Endothelial cell (in vitro differentiated cells): ENCODE measurements at regions not wholly inside any gene's neighbourhood (a gene's known extent, or its start where the extent isn't known, plus 50 kb on each side); places are given as distances from the start of the nearest gene placed in this dataset.

Experiments used
- DNase-seq: peaks from one replicate; pipeline ENCODE4 v3.0.0; 2021; ENCODE audit warnings: low spot score
- H3K27ac Mint-ChIP-seq: one replicate; pipeline ENCODE4 v1.8.0; 2021; ENCODE audit warnings: mixed read lengths, inconsistent platforms; ENCODE audit not compliant: unreplicated experiment
- H3K27me3 Mint-ChIP-seq: one replicate; pipeline ENCODE4 v1.8.0; 2021; ENCODE audit warnings: mild to moderate bottlenecking, moderate library complexity, mixed read lengths, inconsistent platforms; ENCODE audit not compliant: unreplicated experiment
- H3K36me3 Mint-ChIP-seq: one replicate; pipeline ENCODE4 v1.8.0; 2021; ENCODE audit warnings: mild to moderate bottlenecking, low read depth, mixed read lengths, inconsistent platforms; ENCODE audit not compliant: unreplicated experiment
- H3K4me1 Mint-ChIP-seq: one replicate; pipeline ENCODE4 v1.8.0; 2021; ENCODE audit warnings: mild to moderate bottlenecking, mixed read lengths, inconsistent platforms; ENCODE audit not compliant: unreplicated experiment
- H3K4me3 Mint-ChIP-seq: one replicate; pipeline ENCODE4 v1.8.0; 2021; ENCODE audit warnings: mild to moderate bottlenecking, mixed read lengths, inconsistent platforms; ENCODE audit not compliant: unreplicated experiment
- H3K9me3 Mint-ChIP-seq: one replicate; pipeline ENCODE4 v1.8.0; 2021; ENCODE audit warnings: mixed read lengths, inconsistent platforms; ENCODE audit not compliant: unreplicated experiment
- CTCF ChIP-seq: fragments of 200-600 bp; sonication (generic); IDR thresholded peaks from one replicate; pipeline ENCODE4 v1.5.0; 2021; ENCODE audit warnings: antibody characterized with exemption; ENCODE audit not compliant: unreplicated experiment

GRCh38 chr2:40516604-40517003 lies 64.7 kb upstream of the SLC8A1 start:
- TF ChIP-seq CTCF, result no peak
- H3K4me3 Mint-ChIP-seq, result no peak overlapping the region
- no peak overlapping the region for H3K27ac Mint-ChIP-seq
- H3K36me3 Mint-ChIP-seq, result no peaks in the 10 kb centered on the region
- H3K9me3 Mint-ChIP-seq, result no peaks in the 10 kb centered on the region
- peaks cover 2% of the 10 kb centered on the region for H3K4me1 Mint-ChIP-seq
- no peaks in the 10 kb centered on the region for H3K27me3 Mint-ChIP-seq
- DNase-seq, result no peak

GRCh38 chr2:40528564-40528963 lies 76.7 kb upstream of the SLC8A1 start:
- DNase-seq, result no peak
- Mint-ChIP-seq H3K36me3 (no peaks in the 10 kb centered on the region), H3K27ac (no peak overlapping the region), H3K4me1 (no peaks in the 10 kb centered on the region), H3K9me3 (no peaks in the 10 kb centered on the region), H3K27me3 (no peaks in the 10 kb centered on the region), H3K4me3 (no peak overlapping the region)
- TF ChIP-seq CTCF, result no peak

GRCh38 chr2:40531359-40531758 lies 79.5 kb upstream of the SLC8A1 start:
- TF ChIP-seq CTCF, result no peak
- Mint-ChIP-seq H3K4me1 (no peaks in the 10 kb centered on the region), H3K4me3 (no peak overlapping the region), H3K36me3 (no peaks in the 10 kb centered on the region), H3K27me3 (peaks cover 2% of the 10 kb centered on the region), H3K27ac (no peak overlapping the region), H3K9me3 (no peaks in the 10 kb centered on the region)
- no peak for DNase-seq

DNA sequence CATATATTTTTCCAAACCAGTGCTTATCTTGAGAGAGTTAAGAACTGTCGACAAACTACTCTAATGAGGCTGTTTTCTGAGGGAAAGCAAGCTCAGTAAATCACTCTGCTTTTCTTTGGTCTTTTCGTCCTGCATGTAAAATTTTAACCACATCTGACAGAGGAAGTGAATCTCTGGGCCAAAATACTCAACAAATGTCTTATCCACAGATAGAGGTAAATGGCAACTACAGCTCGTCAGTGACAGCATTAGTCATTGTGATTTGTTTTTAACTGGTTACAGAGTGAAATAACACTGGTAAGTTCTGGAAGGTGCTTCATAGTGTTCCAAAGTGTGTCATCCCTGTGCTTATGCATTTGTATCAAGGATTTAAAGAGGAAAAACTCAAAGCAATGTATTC lies 82.6 kb upstream of the SLC8A1 start:
- Mint-ChIP-seq H3K9me3 (no peaks in the 10 kb centered on the region), H3K27ac (no peak overlapping the region), H3K4me3 (no peak overlapping the region), H3K27me3 (peaks cover 2% of the 10 kb centered on the region), H3K4me1 (no peaks in the 10 kb centered on the region), H3K36me3 (no peaks in the 10 kb centered on the region)
- no peak for DNase-seq
- no peak for TF ChIP-seq CTCF

DNA sequence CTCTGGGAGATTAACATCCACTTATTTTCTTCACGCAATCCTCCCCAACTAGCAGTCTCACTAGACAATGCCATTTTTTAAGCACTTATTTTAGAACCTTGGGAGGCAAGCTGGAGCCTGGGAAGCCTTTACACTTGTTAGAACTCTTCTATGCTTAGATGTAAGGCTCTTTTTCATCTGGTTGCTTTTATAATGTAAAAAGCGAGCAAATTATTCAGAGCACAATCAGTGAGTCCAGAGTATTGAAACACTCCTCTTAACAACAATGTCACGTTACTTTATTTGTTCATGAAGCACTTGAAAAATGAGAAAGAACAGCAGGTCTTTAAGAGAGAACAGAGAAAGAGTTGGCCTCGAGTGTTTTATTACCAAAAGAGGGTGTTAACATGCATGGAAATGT lies 84.1 kb upstream of the SLC8A1 start:
- no peak for TF ChIP-seq CTCF
- no peak for DNase-seq
- H3K27ac Mint-ChIP-seq, result no peak overlapping the region

More for the DNA sequence above, 84.1 kb upstream of the SLC8A1 start:
- Mint-ChIP-seq H3K4me3 (no peak overlapping the region), H3K4me1 (no peaks in the 10 kb centered on the region), H3K9me3 (no peaks in the 10 kb centered on the region), H3K27me3 (peaks cover 2% of the 10 kb centered on the region), H3K36me3 (no peaks in the 10 kb centered on the region)
